ENCODE measurements at regions not wholly inside any gene's neighbourhood (a gene's known extent, or its start where the extent isn't known, plus 50 kb on each side); places are given as distances from the start of the nearest gene placed in this dataset.
A peak's percentile ranks its signal among the peaks of the same experiment; 100 is the strongest.
"Not testable (repeated sequence)": the region's sequence is repeated elsewhere in the genome, so short reads cannot be mapped to it uniquely, and the experiment has no call there.

DNA sequence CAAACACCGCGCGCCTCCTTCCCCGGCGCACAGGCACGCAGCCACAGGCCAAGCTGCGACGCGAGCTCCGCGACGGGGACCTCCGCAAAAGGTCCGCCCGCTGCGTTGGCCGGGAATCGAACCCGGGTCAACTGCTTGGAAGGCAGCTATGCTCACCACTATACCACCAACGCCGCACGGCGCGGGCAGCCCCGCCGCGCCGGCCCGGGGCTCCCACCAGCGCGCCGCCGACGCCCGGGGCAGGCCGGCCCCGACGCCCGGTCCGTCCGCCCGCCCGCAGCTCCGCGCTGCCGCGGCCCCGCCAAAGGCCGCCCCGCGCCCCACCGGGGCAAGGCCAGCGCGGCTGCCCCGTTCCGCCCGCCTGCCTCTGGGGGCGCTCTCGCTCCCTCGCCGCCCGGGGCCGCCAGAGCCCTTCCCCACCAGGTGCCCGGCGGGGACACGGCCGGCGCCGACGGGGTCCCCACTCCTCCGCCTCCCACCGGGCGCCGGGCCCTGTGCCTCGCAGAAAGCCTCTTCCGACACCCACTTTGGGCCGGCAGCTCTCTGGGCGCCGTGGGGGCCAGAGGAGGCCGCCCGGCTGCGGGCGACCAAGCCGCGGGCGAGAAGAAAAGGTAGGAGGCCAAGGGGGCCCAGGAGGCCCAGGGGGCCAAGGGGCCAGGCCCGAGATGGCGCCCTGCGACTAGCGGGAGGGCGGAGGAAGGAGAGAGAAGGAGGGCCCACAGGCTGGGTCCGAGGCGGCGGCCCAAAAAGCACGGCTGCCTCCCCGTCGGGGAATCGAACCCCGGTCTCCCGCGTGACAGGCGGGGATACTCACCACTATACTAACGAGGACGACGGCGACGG, 50.2 kb upstream of the FCGR2A start:
- not testable (repeated sequence) for DNase-seq (ENCODE audit: low spot score)

GRCh38 chr1:161453950-161454864, 51.0 kb upstream of the FCGR2A start:
- DNase-seq (ENCODE audit: low spot score): not testable (repeated sequence)

- not testable (repeated sequence) for DNase-seq (ENCODE audit: low spot score)
These were observed 53.4 kb upstream of the FCGR2A start for GRCh38 chr1:161451698-161452348.

DNA sequence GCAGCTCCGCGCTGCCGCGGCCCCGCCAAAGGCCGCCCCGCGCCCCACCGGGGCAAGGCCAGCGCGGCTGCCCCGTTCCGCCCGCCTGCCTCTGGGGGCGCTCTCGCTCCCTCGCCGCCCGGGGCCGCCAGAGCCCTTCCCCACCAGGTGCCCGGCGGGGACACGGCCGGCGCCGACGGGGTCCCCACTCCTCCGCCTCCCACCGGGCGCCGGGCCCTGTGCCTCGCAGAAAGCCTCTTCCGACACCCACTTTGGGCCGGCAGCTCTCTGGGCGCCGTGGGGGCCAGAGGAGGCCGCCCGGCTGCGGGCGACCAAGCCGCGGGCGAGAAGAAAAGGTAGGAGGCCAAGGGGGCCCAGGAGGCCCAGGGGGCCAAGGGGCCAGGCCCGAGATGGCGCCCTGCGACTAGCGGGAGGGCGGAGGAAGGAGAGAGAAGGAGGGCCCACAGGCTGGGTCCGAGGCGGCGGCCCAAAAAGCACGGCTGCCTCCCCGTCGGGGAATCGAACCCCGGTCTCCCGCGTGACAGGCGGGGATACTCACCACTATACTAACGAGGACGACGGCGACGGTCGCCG, 57.4 kb upstream of the FCGR2A start:
- not testable (repeated sequence) for DNase-seq (ENCODE audit: low spot score)

- DNase-seq (ENCODE audit: low spot score): not testable (repeated sequence)
These were observed 58.1 kb upstream of the FCGR2A start for GRCh38 chr1:161447040-161447759.

DNA sequence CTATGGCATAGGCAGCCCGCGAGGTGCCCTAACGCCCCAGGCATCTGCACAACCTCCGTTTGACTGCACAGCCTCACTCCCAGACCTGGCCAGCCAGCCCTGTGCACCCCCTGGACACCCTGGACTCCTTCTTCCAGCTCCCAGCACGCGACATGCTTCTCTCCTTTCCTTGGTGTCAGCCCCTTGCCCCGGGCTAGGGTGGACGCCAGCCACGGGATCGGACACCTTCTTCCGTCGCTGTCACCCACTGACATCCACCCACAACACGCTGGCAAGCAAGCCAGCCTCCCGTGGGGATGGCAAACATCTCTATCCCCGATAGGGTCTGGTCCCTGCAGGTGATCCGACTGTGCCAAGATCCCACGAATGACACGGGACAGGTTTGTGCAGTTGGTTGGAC, 60.5 kb upstream of the FCGR2A start:
- not testable (repeated sequence) for DNase-seq (ENCODE audit: low spot score)

GRCh38 chr1:161444255-161444654, 61.0 kb upstream of the FCGR2A start:
- DNase-seq (ENCODE audit: low spot score): not testable (repeated sequence)

GRCh38 chr1:161440312-161440894, 64.9 kb upstream of the FCGR2A start:
- DNase-seq (ENCODE audit: low spot score): peak; percentile 92

- DNase-seq (ENCODE audit: low spot score): peak; percentile 42
These were observed 65.7 kb upstream of the FCGR2A start for GRCh38 chr1:161439280-161440232.

- DNase-seq (ENCODE audit: low spot score): not testable (repeated sequence)
These were observed 65.5 kb upstream of the CFAP126 start for GRCh38 chr1:161433191-161433590.

DNA sequence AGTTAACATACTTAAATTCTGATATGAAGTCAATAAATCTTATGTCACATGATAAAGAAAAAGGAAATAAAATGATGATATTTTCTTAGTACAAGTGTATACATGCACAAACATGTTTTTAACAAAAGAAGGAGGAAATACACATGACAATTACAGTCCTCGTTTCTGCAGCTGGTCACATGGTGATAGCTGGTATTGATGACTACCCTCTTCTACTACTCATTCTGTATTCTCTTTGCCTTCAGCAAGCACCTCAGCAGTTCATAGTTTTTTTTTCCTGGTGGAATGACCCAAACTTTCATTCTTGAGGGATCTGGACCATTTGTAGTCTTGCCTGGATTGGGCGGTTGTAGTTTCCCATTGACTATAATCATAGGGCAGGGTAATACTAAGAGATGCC, 64.4 kb upstream of the CFAP126 start:
- no peak for DNase-seq (ENCODE audit: low spot score)

DNA sequence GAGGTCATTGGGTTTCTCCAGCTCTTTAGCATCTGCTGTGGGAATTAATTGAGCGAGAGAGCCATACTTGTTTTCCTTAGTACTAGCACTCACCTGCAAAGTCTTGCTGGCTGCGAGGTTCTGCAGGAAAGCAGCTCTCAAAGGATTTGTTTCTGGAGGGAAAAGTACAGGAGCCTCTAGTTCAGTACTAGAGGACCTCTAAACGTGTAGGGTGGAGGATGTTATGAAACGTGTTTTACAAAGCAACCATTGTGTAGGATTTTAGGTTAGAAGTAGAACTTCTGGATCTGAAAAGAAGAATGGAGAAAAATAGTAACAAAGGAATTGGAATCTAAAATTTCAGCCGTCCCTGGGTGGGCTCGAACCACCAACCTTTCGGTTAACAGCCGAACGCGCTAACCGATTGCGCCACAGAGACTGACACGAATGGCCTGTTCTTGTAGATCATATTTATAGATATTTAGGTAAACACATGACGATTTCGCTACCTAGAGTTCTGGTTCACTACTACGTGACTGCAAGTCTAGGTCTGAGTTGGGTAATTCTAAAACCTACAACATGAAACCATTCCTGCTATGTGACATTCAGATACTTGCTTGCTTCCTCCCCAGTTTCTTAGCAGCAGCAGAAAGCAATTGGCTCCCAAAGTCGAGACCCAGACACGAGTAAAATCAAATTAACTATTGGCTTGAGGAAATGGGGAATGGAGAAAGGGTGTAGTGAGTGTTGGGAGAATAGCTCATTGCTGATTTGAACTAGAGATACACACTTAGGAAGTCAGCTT, 60.2 kb upstream of the CFAP126 start:
- no peak for DNase-seq (ENCODE audit: low spot score)

DNA sequence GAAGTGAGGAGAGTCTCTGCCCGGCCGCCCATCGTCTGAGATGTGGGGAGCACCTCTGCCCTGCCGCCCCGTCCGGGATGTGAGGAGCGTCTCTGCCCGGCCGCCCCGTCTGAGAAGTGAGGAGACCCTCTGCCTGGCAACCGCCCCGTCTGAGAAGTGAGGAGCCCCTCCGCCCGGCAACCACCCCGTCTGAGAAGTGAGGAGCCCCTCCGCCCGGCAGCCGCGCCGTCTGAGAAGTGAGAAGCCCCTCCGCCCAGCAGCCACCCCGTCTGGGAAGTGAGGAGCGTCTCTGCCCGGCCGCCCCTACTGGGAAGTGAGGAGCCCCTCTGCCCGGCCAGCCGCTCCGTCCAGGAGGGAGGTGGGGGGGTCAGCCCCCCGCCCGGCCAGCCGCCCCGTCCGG, 55.2 kb upstream of the CFAP126 start:
- DNase-seq (ENCODE audit: low spot score): not testable (repeated sequence)

- peak; percentile 89 for DNase-seq (ENCODE audit: low spot score)
These were observed 53.8 kb upstream of the CFAP126 start for GRCh38 chr1:161421456-161421855.

DNA sequence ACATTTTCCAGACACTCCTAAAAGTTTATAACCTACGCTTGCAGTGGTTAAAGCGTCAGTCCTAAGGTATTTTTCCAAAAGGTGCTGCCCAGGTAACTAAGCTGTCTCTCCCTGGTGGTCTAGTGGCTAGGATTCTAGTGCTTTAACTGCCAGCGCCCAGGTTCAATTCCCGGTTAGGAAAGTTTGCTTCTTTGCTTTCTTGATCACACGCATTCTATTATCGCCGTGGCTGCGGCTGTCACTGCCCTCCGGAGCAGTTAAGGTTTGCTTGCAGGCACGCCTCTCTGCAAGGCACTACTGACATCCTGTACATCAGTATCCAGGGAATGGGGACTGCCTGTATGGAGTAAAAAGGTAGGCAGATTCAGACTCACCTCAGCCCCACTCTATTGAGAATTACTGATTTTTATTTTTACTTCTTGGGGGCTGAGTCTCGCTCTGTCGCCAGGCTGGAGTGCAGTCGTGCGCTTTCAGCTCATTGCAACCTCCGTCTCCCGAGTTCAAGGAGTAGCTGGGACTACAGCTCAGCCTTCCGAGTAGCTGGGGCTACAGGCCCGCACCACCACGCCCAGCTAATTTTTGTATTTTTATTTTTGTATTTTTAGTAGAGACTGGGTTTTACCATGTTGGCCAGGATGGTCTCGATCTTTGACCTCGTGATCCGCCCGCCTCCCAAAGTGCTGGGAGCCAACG, 53.2 kb upstream of the CFAP126 start:
- DNase-seq (ENCODE audit: low spot score): no peak

DNA sequence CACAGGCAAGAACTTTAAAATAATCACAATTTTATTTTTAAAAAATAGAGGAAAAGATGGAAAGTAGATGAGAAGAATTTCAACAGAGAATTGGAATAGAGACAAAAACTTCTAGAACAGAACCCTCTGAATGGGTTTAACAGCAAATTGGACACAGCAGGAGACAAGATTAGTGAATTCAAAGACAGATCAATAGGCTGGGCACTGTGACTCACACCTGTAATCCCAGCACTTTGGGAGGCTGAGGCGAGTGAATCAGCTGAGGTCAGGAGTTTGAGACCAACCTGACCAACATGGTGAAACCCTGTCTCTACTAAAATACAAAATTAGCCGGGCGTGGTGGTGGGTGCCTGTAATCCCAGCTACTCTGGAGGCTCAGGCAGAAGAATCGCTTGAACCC, 49.9 kb upstream of the CFAP126 start:
- not testable (repeated sequence) for DNase-seq (ENCODE audit: low spot score)
